ENCODE measurements at regions not wholly inside any gene's neighbourhood (a gene's known extent, or its start where the extent isn't known, plus 50 kb on each side); places are given as distances from the start of the nearest gene placed in this dataset.

DNA sequence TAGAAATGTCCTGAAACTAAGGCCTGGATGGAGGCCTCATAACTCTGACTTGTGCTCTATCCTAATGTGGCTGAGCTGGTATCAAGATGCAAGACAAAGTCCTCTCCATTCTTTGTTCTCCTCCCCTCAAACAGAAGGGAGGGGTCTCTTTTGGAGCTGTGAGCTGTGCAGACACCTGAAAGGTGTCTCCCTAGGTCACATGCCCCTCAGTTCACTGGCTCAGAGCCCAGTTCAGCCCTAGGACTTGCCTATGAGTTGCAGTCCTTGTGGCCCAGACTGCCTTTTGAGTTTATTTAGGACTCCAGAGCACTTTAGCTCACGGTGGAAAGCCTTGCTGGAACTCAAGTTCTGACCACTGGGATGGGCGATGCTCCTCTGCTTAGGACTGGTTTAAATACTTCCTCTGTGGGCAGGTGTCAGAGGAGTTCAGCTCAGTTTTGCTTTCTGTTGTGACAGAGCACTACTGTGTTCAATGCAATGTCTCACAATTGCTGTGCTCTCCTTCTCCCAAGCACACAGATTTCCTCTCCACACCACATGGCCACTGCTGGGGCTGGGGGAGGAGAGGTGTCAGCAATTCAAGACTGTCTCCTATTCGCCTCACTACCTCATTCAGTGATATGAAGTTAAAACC lies 84.8 kb upstream of the ZNF827 start:
- no peak for TF ChIP-seq ZNF423 (tag by site-specific recombination; IDR thresholded peaks at IDR 0.05)
- no peak for TF ChIP-seq BCL11A (tag by site-specific recombination; IDR thresholded peaks at IDR 0.05; ENCODE audit: low read depth)
- TF ChIP-seq, protein P1, sequence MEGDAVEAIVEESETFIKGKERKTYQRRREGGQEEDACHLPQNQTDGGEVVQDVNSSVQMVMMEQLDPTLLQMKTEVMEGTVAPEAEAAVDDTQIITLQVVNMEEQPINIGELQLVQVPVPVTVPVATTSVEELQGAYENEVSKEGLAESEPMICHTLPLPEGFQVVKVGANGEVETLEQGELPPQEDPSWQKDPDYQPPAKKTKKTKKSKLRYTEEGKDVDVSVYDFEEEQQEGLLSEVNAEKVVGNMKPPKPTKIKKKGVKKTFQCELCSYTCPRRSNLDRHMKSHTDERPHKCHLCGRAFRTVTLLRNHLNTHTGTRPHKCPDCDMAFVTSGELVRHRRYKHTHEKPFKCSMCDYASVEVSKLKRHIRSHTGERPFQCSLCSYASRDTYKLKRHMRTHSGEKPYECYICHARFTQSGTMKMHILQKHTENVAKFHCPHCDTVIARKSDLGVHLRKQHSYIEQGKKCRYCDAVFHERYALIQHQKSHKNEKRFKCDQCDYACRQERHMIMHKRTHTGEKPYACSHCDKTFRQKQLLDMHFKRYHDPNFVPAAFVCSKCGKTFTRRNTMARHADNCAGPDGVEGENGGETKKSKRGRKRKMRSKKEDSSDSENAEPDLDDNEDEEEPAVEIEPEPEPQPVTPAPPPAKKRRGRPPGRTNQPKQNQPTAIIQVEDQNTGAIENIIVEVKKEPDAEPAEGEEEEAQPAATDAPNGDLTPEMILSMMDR (tag by site-specific recombination; IDR thresholded peaks at IDR 0.05) = no peak
- no peak for TF ChIP-seq ZBTB20 (tag by site-specific recombination; IDR thresholded peaks at IDR 0.05)
- no peak for TF ChIP-seq ZNF701 (tag by site-specific recombination; IDR thresholded peaks at IDR 0.05)
- TF ChIP-seq, protein P2, sequence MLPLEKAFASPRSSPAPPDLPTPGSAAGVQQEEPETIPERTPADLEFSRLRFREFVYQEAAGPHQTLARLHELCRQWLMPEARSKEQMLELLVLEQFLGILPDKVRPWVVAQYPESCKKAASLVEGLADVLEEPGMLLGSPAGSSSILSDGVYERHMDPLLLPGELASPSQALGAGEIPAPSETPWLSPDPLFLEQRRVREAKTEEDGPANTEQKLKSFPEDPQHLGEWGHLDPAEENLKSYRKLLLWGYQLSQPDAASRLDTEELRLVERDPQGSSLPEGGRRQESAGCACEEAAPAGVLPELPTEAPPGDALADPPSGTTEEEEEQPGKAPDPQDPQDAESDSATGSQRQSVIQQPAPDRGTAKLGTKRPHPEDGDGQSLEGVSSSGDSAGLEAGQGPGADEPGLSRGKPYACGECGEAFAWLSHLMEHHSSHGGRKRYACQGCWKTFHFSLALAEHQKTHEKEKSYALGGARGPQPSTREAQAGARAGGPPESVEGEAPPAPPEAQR (tag by site-specific recombination; IDR thresholded peaks at IDR 0.05) = no peak
- TF ChIP-seq YY1 (tag by site-specific recombination; IDR thresholded peaks at IDR 0.05) = no peak
- TF ChIP-seq, protein P3, sequence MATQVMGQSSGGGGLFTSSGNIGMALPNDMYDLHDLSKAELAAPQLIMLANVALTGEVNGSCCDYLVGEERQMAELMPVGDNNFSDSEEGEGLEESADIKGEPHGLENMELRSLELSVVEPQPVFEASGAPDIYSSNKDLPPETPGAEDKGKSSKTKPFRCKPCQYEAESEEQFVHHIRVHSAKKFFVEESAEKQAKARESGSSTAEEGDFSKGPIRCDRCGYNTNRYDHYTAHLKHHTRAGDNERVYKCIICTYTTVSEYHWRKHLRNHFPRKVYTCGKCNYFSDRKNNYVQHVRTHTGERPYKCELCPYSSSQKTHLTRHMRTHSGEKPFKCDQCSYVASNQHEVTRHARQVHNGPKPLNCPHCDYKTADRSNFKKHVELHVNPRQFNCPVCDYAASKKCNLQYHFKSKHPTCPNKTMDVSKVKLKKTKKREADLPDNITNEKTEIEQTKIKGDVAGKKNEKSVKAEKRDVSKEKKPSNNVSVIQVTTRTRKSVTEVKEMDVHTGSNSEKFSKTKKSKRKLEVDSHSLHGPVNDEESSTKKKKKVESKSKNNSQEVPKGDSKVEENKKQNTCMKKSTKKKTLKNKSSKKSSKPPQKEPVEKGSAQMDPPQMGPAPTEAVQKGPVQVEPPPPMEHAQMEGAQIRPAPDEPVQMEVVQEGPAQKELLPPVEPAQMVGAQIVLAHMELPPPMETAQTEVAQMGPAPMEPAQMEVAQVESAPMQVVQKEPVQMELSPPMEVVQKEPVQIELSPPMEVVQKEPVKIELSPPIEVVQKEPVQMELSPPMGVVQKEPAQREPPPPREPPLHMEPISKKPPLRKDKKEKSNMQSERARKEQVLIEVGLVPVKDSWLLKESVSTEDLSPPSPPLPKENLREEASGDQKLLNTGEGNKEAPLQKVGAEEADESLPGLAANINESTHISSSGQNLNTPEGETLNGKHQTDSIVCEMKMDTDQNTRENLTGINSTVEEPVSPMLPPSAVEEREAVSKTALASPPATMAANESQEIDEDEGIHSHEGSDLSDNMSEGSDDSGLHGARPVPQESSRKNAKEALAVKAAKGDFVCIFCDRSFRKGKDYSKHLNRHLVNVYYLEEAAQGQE (tag by site-specific recombination; IDR thresholded peaks at IDR 0.05) = no peak

Measured in HEK293 (cell line).